GM21390 (cell line): ENCODE measurements at regions not wholly inside any gene's neighbourhood (a gene's known extent, or its start where the extent isn't known, plus 50 kb on each side); places are given as distances from the start of the nearest gene placed in this dataset.

Source experiments
- ATAC-seq: cut with Tn5 transposase; IDR thresholded peaks from one replicate; pipeline ENCODE4 v1.9.1; 2021; ENCODE audit not compliant: unreplicated experiment

GRCh38 chr7:125409921-125410320 lies 480.3 kb upstream of the POT1 start:
- ATAC-seq: no peak

- ATAC-seq: no peak
Measured at GRCh38 chr7:125406111-125406510, 476.5 kb upstream of the POT1 start.

DNA sequence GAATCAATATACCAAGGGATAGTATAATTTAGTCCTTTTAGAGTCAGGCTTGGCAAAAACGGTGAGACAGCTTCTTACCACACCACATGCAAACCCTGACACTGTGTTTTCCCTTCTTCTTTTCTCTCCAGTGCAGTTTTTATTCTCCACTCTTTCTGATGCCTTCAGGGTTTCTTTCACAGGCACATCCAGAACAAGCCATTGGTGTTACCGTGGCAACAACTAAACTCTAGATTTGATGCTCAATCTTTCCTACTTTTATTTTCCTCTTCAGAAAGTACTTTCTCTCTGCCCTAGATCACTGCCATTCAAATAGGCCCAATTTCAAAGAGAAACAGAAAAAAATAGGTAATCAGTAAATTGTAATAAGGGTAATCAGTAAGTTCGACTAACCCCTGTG lies 469.8 kb upstream of the POT1 start:
- ATAC-seq: no peak

- ATAC-seq: no peak
Measured at GRCh38 chr7:125396466-125397151, 467.0 kb upstream of the POT1 start.

DNA sequence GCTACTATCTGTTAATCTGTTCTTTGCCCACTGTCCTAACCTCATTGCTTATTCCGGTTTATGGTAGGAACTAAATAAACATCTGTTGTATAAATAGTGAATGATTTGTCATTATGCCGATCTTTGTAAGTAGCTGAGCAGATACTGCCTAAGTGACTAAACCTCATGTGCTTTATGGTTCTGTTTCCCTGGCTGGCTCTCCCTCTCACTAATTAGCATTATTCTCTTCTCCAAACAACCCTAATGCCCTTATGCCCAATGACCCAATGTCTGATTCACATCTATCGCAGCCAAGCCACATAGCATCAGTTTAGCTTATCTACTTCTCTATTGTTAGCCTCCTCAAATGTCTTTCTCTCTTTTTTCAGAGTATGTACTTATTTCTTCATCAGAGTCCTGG lies 462.3 kb upstream of the POT1 start:
- ATAC-seq: no peak

DNA sequence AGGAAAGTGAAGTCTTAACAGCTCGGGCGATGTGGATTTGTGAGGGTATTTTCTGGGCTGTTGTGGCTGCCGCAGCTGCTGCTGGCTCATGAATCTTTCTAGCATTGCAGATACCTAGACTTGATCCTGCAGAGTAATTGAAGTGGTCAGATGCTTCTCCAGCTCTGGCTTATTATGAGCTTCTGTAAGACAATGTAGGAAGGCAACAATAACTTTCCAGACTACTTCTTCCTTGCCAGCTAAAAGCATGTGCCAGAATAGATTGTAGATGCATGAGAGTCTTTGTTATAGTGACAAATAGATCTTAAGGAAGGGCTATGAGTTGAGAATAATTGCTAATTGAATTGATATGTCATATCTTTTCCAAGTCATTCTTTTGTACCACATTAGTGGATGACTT lies 461.4 kb upstream of the POT1 start:
- ATAC-seq: no peak

GRCh38 chr7:125386211-125386610 lies 456.6 kb upstream of the POT1 start:
- no peak for ATAC-seq

- ATAC-seq: no peak
Measured at GRCh38 chr7:125383324-125383723, 453.7 kb upstream of the POT1 start.

- ATAC-seq: no peak
Measured at GRCh38 chr7:125382401-125382800, 452.8 kb upstream of the POT1 start.

- ATAC-seq: no peak
Measured at GRCh38 chr7:125375942-125376341, 446.3 kb upstream of the POT1 start.

GRCh38 chr7:125370502-125370901 lies 440.9 kb upstream of the POT1 start:
- no peak for ATAC-seq

DNA sequence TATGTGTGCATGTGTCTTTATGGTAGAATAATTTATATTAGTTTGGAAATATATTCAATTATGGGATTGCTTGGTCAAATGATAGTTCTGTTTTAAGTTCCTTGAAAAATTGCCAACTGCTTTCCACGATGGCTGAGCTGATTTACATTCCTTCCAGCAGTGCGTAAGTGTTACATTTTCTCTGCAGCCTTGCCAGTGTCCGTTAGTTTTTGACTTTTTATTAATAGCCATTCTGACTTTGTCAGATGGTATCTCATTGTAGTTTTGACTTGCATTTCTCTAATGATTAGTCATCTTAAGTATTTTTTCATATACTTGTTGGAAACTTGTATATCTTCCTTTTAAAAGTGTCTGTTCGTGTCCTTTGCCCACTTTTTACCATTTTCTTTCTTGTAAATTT lies 434.2 kb upstream of the POT1 start:
- ATAC-seq: no peak

DNA sequence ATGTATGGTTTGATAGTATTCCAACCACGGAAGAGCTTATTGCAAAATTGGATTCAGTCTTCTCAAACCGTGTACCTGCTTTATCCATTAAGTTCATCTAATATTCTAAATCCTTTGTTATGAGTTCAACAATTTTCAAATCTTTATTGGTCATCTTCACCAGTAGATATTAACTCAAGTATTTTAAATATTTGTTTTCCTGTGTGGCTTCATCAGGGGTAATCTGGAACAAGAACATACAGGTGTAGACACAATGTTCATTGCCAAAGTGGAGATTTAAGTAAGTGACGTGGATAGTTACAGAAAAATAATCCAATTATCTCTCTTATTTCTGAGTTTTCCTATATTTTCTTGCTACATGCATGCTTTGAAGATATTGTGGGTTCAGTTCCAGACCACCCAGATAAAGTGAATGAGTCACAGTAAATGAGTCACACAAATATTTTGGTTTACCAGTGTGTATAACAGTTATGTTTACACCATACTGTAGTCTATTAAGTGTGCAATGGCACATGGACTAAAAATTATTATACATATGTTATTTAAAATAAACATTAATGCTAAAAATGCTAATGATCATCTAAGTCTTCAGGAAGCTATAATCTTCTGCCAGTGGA lies 429.0 kb upstream of the POT1 start:
- ATAC-seq: no peak

- ATAC-seq: no peak
Measured at GRCh38 chr7:125357676-125358455, 428.2 kb upstream of the POT1 start.

DNA sequence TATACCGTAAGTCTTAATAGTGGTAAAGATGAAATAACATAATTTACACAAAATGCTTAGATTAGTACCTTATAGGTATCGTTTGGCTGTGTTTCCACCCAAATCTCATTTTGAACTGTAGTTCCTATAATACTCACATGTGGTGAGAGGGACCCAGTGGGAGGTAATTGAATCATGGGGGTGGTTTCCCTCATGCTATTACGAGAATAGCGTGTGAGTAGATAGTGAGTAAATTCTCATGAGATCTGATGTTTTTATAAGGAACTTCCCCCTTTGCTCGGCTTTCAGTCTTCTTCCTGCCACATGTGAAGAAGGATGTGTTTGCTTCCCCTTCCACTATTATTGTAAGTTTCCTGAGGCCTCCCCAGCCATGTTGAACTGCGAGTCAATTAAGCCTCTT lies 426.3 kb upstream of the POT1 start:
- ATAC-seq: peak; percentile 62

DNA sequence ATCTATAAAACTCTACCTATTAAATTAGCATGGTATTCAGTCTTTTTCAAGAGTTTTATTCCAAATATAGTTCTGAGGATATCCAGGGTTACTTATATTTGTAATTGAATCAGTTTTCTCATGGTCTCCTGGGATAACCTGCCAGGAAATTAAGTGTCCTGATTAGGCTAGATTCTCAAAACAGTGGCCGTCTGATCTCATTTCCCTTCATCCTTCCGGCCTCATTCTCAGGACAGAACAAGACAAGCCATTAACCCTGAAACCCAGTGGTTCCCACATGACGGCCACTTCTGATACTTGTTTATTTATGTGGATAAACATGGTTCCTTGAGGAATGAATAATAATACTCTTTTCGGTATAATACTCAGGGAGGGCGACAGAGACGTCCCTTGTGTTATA lies 417.6 kb upstream of the POT1 start:
- no peak for ATAC-seq

DNA sequence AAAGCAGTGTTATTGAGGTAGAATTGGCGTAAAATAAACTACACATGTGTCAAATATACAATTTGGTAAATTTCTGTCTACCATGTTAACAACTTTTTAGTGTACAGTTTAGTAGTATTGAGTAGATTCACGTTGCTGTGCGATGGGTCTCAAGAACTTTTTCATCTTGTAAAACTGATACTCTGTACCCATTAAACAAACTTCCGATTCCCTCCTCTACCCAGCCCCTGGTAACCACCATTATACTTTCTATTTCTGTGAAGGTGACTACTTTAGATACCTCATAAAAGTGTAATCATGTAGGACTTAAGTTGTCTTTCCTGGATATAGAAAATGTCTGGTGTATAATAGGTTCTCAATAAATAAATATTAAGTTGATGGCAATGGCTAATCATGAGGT lies 408.5 kb upstream of the POT1 start:
- ATAC-seq: no peak

DNA sequence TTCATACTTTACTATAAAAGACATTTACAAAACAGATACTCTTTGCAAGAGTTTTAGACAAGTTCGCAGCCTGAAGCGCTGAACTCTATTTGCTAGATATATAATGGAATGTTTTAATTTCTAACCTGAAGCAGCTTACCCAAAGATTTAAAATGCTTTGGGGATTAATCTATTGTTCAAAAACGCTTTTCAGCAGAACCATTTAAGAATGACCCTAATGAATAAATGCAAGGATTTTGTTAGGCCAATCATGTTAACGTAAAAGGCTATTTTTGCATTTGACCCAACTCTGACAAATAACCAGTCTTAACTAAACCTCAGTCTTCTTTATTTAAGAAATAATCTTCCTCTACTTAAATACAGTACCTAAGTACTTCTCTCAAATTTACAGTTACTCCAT lies 406.7 kb upstream of the POT1 start:
- no peak for ATAC-seq

DNA sequence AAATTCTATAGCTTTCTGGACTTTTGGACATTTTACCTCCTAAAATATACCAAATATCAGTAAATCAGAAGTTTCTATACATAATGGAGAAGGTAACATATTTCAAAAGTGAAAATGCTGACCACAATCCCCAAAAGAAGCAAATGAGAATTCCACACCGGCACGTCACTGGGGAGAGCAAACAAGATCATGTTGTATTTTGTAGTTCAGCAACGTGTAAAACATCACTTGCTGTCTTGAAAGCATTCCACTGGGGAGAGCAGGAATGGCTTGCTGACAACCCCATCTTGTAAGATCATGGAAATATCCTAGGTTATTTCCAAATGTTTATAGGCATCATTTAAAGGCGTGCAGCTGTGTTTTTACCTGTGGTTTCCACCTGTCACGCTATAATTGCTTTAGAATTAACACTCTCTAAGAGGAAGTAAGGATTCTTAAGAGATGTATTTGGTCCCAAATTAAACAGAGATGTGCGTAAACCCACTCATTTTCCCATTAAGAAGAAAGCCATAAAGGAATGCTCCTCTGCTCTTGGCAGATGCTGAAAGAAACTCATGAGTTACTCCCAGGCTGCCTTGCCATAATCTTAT lies 397.1 kb upstream of the POT1 start:
- ATAC-seq: no peak

- no peak for ATAC-seq
Measured at GRCh38 chr7:125316466-125316865, 386.8 kb upstream of the POT1 start.

- ATAC-seq: no peak
Measured at GRCh38 chr7:125299003-125299765, 369.6 kb upstream of the POT1 start.
